Epithelial cell of esophagus (primary cell): ENCODE measurements at regions not wholly inside any gene's neighbourhood (a gene's known extent, or its start where the extent isn't known, plus 50 kb on each side); places are given as distances from the start of the nearest gene placed in this dataset.
A peak's percentile ranks its signal among the peaks of the same experiment; 100 is the strongest.

Experiments used
- DNase-seq: peaks from one replicate; pipeline ENCODE4 v3.0.0; 2010; ENCODE audit warnings: low read depth
- H3K4me3 ChIP-seq: 2 replicates; pipeline ENCODE4 v1.5.1; 2011; ENCODE audit warnings: mild to moderate bottlenecking, low read length, control low read depth
- CTCF ChIP-seq: IDR thresholded peaks from 2 replicates; pipeline ENCODE4 v1.5.1; 2011; ENCODE audit warnings: low read depth, mild to moderate bottlenecking, low read length, control low read depth, inconsistent platforms; ENCODE audit not compliant: insufficient read depth; ENCODE audit errors: missing control alignments

GRCh38 chr9:79371301-79371700 is 200.5 kb upstream of the TLE4 start:
- no peak overlapping the region for H3K4me3 ChIP-seq
- TF ChIP-seq CTCF: no peak
- DNase-seq: no peak

- no peak overlapping the region for H3K4me3 ChIP-seq
- no peak for DNase-seq
- TF ChIP-seq CTCF: no peak
These were observed 199.7 kb upstream of the TLE4 start for GRCh38 chr9:79371948-79372555.

GRCh38 chr9:79377339-79377855 is 194.4 kb upstream of the TLE4 start:
- DNase-seq: peak; percentile 24
- H3K4me3 ChIP-seq: no peak overlapping the region
- no peak for TF ChIP-seq CTCF

- no peak overlapping the region for H3K4me3 ChIP-seq
- TF ChIP-seq CTCF: no peak
- DNase-seq: no peak
These were observed 193.7 kb upstream of the TLE4 start for GRCh38 chr9:79378107-79378506.

GRCh38 chr9:79382044-79382443 is 189.7 kb upstream of the TLE4 start:
- no peak for TF ChIP-seq CTCF
- DNase-seq: no peak
- H3K4me3 ChIP-seq: no peak overlapping the region

- DNase-seq: peak; percentile 52
- TF ChIP-seq CTCF: no peak
These were observed 189.3 kb upstream of the TLE4 start for GRCh38 chr9:79382458-79382857.

GRCh38 chr9:79383096-79383495 is 188.7 kb upstream of the TLE4 start:
- no peak for TF ChIP-seq CTCF
- DNase-seq: peak; percentile 82
- no peak overlapping the region for H3K4me3 ChIP-seq

More at GRCh38 chr9:79382458-79382857, 189.3 kb upstream of the TLE4 start:
- no peak overlapping the region for H3K4me3 ChIP-seq
